Loucy (cell line): ENCODE measurements at regions not wholly inside any gene's neighbourhood (a gene's known extent, or its start where the extent isn't known, plus 50 kb on each side); places are given as distances from the start of the nearest gene placed in this dataset.
"Not testable (repeated sequence)": the region's sequence is repeated elsewhere in the genome, so short reads cannot be mapped to it uniquely, and the experiment has no call there.

ENCODE experiments used
- H2AFZ ChIP-seq: fragments of 200-600 bp; sonication (generic); 2 replicates; pipeline ENCODE4 v1.6.0; 2016; ENCODE audit warnings: antibody characterized with exemption, mild to moderate bottlenecking, low read length, moderate library complexity
- H3F3A ChIP-seq: fragments of 200-600 bp; 2 replicates; pipeline ENCODE4 v1.6.0; 2016; ENCODE audit warnings: antibody characterized with exemption, low read depth, mild to moderate bottlenecking
- H3K27me3 ChIP-seq: fragments of 200-600 bp; sonication (generic); 2 replicates; pipeline ENCODE4 v1.6.1; 2014; ENCODE audit warnings: low read length, mild to moderate bottlenecking; ENCODE audit not compliant: insufficient read depth, poor library complexity, severe bottlenecking
- H3K36me3 ChIP-seq: fragments of 200-600 bp; sonication (generic); 2 replicates; pipeline ENCODE4 v1.6.1; 2016; ENCODE audit warnings: low read length; ENCODE audit not compliant: insufficient read depth
- H3K4me1 ChIP-seq: fragments of 200-600 bp; sonication (generic); 2 replicates; pipeline ENCODE4 v1.5.1; 2014; ENCODE audit warnings: low read length, mild to moderate bottlenecking; ENCODE audit not compliant: insufficient read depth, poor library complexity, severe bottlenecking
- H3K4me2 ChIP-seq: fragments of 200-600 bp; sonication (generic); 2 replicates; pipeline ENCODE4 v1.6.0; 2014; ENCODE audit warnings: antibody characterized with exemption, low read length, low read depth, mild to moderate bottlenecking; ENCODE audit not compliant: poor library complexity, severe bottlenecking
- H3K4me3 ChIP-seq: fragments of 200-600 bp; sonication (generic); 2 replicates; pipeline ENCODE4 v1.5.1; 2014; ENCODE audit warnings: low read length, mild to moderate bottlenecking, mixed read lengths; ENCODE audit not compliant: poor library complexity, severe bottlenecking
- H3K79me2 ChIP-seq: fragments of 200-600 bp; sonication (generic); 2 replicates; pipeline ENCODE4 v1.6.1; 2014; ENCODE audit warnings: low read length; ENCODE audit not compliant: insufficient read depth
- H3K9ac ChIP-seq: fragments of 200-600 bp; sonication (generic); 2 replicates; pipeline ENCODE4 v1.6.0; 2014; ENCODE audit warnings: mild to moderate bottlenecking, low read depth, low read length, moderate library complexity; ENCODE audit not compliant: poor library complexity, severe bottlenecking
- H3K9me2 ChIP-seq: fragments of 200-600 bp; sonication (generic); replicated peaks from 2 replicates; pipeline ENCODE4 v1.6.1; 2016; ENCODE audit warnings: low read depth, low read length, mixed read lengths
- H3K9me3 ChIP-seq: fragments of 200-600 bp; sonication (generic); 2 replicates; pipeline ENCODE4 v1.6.1; 2014; ENCODE audit warnings: mild to moderate bottlenecking, antibody characterized with exemption, low read length, low read depth; ENCODE audit not compliant: insufficient read depth
- H4K20me1 ChIP-seq: fragments of 200-600 bp; sonication (generic); 2 replicates; pipeline ENCODE4 v1.6.0; 2014; ENCODE audit warnings: antibody characterized with exemption, low read length, mild to moderate bottlenecking; ENCODE audit not compliant: insufficient read depth, poor library complexity, severe bottlenecking
- CTCF ChIP-seq: fragments of 200-600 bp; sonication (generic); conservative IDR thresholded peaks from 2 replicates; pipeline ENCODE4 v1.5.1; 2014; ENCODE audit warnings: mild to moderate bottlenecking, antibody characterized with exemption, low read length
- EZH2phosphoT487 ChIP-seq: fragments of 200-600 bp; IDR thresholded peaks from 2 replicates; pipeline ENCODE4 v1.6.1; 2018; ENCODE audit warnings: antibody characterized with exemption, mild to moderate bottlenecking, moderate library complexity, borderline replicate concordance

- Histone ChIP-seq H3K27me3 (no peaks in the 10 kb centered on the region), H3K79me2 (no peaks in the 10 kb centered on the region), H2AFZ (no peak overlapping the region), H3K9me2 (no peaks in the 10 kb centered on the region), H4K20me1 (no peaks in the 10 kb centered on the region), H3K9ac (no peak overlapping the region), H3K4me2 (no peak overlapping the region), H3F3A (no peaks in the 10 kb centered on the region), H3K9me3 (no peaks in the 10 kb centered on the region), H3K36me3 (no peaks in the 10 kb centered on the region), H3K4me3 (no peak overlapping the region), H3K4me1 (no peaks in the 10 kb centered on the region)
- no peak for TF ChIP-seq EZH2phosphoT487
- TF ChIP-seq CTCF = no peak; the same call in 1 of the 2 replicates
These were observed 60.9 kb upstream of the KCNQ5 start for GRCh38 chr6:72560721-72561593.

GRCh38 chr6:72561629-72562028 lies 60.2 kb upstream of the KCNQ5 start:
- Histone ChIP-seq H3K9ac (no peak overlapping the region), H3K4me1 (no peaks in the 10 kb centered on the region), H3K9me2 (no peaks in the 10 kb centered on the region), H3K79me2 (no peaks in the 10 kb centered on the region), H3K9me3 (no peaks in the 10 kb centered on the region), H3K4me3 (no peak overlapping the region), H4K20me1 (no peaks in the 10 kb centered on the region), H2AFZ (no peak overlapping the region), H3K27me3 (no peaks in the 10 kb centered on the region), H3K4me2 (no peak overlapping the region), H3K36me3 (no peaks in the 10 kb centered on the region), H3F3A (no peaks in the 10 kb centered on the region)
- TF ChIP-seq EZH2phosphoT487 (no peak), CTCF (no peak)

- no peaks in the 10 kb centered on the region for H3K9me2 ChIP-seq
- H3K36me3 ChIP-seq = no peaks in the 10 kb centered on the region
- no peaks in the 10 kb centered on the region for H3K27me3 ChIP-seq
- no peaks in the 10 kb centered on the region for H3K79me2 ChIP-seq
- H3K4me2 ChIP-seq = no peak overlapping the region
- no peaks in the 10 kb centered on the region for H3K4me1 ChIP-seq
- TF ChIP-seq CTCF = no peak
- no peak for TF ChIP-seq EZH2phosphoT487
- no peaks in the 10 kb centered on the region for H3K9me3 ChIP-seq
- no peaks in the 10 kb centered on the region for H4K20me1 ChIP-seq
- H3F3A ChIP-seq = no peaks in the 10 kb centered on the region
- no peak overlapping the region for H2AFZ ChIP-seq
- no peak overlapping the region for H3K4me3 ChIP-seq
- H3K9ac ChIP-seq = no peak overlapping the region
These were observed 57.6 kb upstream of the KCNQ5 start for GRCh38 chr6:72564231-72564630.

- H3K9me2 ChIP-seq, H3K36me3 ChIP-seq, H4K20me1 ChIP-seq, H2AFZ ChIP-seq, H3K9me3 ChIP-seq, H3K27me3 ChIP-seq, H3K4me1 ChIP-seq, H3K9ac ChIP-seq, H3K79me2 ChIP-seq, H3K4me2 ChIP-seq, H3K4me3 ChIP-seq, H3F3A ChIP-seq: not testable (repeated sequence)
These were observed 49.9 kb upstream of the KCNQ5 start for GRCh38 chr6:72571993-72572392.
